ENCODE measurements at regions not wholly inside any gene's neighbourhood (a gene's known extent, or its start where the extent isn't known, plus 50 kb on each side); places are given as distances from the start of the nearest gene placed in this dataset.
"Not testable (repeated sequence)": the region's sequence is repeated elsewhere in the genome, so short reads cannot be mapped to it uniquely, and the experiment has no call there.

GRCh38 chr4:19293781-19294180, 957.9 kb upstream of the SLIT2 start:
- DNase-seq = no peak

GRCh38 chr4:19293080-19293479, 958.6 kb upstream of the SLIT2 start:
- DNase-seq = no peak

- no peak for DNase-seq
Observed at GRCh38 chr4:19286924-19287323, 964.8 kb upstream of the SLIT2 start.

DNA sequence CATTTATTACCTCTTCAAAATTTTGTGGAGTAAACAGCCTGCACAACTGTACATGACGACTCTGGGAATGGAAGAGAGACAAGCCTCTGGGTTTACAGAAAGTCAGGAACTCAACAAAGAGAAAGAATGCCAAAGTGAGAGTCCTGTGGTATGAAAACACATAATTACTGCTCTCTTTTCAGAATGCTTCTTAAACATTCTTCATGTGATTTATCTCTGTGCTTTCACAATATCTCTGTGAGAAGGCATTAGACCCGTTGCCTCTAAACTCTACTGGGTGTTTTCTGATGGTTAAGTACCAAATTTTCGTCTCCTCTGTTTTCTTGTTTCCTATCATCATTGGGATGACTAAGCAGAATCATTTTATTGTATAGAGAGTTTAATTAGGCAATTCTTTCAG, 966.6 kb upstream of the SLIT2 start:
- DNase-seq = no peak

- no peak for DNase-seq
Observed at GRCh38 chr4:19278665-19279064, 973.0 kb upstream of the SLIT2 start.

- DNase-seq = no peak
Observed at GRCh38 chr4:19266566-19266965, 985.1 kb upstream of the SLIT2 start.

GRCh38 chr4:19262467-19262866, 989.2 kb upstream of the SLIT2 start:
- no peak for DNase-seq

DNA sequence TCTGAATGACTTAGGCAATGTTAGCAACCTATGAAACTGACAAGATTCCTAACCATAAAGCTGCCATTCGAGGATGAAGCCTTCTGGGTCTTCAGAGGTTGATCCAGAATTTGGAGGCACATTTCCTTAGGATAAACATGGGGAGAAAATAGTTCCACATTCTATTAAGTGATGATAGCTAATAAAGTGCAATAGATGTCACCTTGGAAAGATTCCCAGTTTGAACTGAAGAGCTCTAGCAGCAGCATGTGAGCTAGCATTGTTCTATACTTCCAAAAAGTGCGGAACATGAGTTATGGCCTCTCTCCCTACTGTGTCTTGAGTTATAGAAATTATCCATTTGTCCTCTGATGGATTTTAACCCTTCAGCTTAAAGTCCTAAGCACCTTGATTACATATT, 991.4 kb upstream of the SLIT2 start:
- no peak for DNase-seq

DNA sequence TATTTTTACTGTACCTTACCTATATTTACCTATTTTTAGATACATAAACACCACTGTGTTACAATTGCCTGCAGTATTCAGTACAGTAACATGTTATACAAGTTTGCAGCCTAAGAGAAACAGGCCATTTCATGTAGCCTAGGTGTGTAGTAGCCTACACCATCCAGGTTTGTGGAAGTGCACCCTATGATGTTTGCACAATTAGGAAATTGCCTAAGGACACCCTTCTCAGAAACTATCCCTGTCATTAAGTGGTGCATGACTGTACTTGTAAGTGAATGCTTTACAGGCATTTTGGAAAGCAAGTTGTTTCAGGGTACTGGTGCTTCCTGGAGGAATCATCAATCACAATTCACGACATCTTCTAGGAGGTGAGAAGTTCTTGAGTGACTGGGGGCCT, 991.8 kb upstream of the SLIT2 start:
- no peak for DNase-seq

GRCh38 chr4:19256823-19257222, 994.9 kb upstream of the SLIT2 start:
- no peak for DNase-seq

DNA sequence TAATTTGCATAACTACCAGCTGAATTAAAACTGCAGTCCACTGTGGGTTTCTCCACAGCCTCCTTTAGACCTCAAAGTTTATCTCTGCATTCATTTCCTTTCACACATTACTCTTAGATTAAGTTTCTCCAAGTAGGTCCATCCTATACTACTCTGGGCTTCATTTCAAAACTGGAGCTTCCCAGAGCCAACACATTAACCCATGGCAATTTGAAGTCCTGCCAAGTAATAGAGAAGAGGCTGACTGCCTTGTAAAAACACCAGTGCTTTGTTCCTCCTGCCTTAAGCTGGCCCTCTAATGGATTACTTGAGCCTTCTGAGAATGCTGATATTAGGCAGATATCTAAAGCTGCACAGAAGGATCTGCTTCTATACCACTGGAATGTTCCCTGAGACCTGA, 997.2 kb upstream of the SLIT2 start:
- DNase-seq = no peak

- DNase-seq = no peak
Observed at GRCh38 chr4:19248023-19248422, 1003.7 kb upstream of the SLIT2 start.

DNA sequence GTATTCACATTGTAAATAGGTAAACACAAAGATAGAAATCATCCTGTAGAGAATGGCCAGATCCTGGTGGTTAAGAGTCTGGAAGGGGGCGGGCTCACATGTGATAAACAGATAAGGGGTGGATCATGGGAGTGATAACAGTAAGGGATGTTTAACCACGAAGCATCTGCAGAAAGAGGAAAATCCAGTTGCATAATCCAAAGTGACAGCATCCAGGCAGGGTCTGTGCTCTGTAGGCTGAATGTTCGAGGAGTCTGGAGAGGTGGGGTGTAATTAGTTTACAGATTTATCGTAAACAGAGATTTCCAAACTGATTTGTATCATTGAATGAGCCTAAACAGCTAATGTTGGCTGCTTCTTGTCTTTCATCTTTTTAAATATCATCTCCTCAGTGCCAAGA, 1009.8 kb upstream of the SLIT2 start:
- no peak for DNase-seq

DNA sequence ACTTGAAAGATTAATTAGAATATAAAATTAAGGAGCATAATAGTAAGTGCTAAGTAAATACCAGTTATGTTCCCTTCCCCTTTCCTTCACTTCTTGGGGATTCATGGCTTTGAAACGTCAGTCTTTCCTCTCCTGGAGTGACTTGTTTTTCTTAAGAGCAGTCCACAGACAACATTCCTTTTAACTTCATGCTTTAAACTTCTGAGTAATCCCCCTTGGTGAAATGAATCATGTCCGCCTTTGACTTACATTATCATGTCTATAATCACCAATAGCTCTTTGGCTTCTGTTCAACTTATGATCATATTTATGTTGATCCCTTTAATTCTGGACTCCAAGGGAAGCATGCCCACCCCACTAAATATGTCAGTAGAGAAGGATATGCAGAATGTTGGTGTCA, 1012.1 kb upstream of the SLIT2 start:
- DNase-seq = no peak

GRCh38 chr4:19236473-19236872, 1015.2 kb upstream of the SLIT2 start:
- DNase-seq = no peak

DNA sequence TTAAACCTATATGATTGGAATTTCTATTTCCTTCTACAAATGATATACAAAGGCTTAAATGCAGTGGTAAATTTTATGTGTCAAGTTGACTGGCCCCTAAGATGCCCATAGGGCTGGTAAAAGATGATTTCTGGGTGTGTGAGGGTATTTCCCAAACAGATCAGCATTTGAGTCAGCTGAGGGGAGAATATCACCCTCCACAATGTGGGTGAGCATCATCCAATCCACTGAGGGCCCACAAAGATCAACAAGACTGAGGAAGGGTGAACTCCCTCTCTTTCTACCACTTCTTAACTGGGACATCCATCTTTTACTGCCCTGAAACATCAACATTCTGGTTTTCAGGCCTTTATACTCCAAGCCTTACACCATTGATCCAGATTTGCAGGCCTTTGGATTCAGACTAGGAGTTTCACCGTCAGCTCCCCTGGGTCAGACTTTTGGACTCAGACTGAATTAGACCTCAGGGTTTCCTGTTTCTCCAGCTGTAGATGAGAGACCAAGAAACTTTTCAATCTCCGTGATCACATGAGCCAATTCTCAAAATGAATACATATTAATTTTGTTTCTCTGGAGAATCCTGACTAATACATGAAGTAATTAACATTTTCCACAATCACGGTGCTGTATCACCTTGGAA, 1020.7 kb upstream of the SLIT2 start:
- no peak for DNase-seq

DNA sequence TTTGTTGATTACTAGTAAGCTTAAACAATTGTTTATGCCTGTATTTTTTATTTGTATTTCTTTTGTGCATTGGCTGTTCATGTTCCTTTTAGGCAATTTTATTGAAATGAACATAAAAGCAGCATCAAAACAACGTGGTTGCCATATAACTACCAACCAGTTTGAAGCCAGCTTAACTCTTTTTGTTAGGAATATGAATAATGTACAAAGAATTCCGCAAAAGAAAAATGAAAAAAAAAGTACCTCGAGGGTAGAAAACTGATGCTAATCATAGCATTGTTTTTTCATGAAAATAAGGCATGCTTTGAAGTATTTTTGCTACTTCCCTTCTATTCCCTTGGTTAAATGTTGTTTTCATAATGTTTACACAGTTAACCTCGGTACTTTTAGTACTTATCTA, 1024.0 kb upstream of the SLIT2 start:
- no peak for DNase-seq

DNA sequence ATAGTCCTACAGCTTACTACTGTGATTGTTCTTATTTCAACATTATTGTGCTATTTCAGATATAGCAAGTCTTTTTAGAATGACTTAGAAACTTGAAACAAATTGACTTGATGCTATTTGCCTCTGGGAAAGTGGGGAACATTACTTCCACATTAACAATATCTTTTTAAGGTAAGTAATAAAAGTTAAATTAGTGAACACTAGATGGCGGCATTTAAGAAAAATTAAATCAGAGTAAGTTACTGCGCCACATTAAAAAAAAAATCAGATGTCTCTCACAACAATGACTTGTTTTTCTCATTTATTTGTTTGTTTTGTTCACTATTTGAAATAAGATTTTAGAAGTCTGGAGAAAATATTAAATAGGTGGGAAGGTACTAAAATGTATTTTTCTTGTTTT, 1026.9 kb upstream of the SLIT2 start:
- DNase-seq = no peak

- no peak for DNase-seq
Observed at GRCh38 chr4:19216476-19216875, 1035.2 kb upstream of the SLIT2 start.

DNA sequence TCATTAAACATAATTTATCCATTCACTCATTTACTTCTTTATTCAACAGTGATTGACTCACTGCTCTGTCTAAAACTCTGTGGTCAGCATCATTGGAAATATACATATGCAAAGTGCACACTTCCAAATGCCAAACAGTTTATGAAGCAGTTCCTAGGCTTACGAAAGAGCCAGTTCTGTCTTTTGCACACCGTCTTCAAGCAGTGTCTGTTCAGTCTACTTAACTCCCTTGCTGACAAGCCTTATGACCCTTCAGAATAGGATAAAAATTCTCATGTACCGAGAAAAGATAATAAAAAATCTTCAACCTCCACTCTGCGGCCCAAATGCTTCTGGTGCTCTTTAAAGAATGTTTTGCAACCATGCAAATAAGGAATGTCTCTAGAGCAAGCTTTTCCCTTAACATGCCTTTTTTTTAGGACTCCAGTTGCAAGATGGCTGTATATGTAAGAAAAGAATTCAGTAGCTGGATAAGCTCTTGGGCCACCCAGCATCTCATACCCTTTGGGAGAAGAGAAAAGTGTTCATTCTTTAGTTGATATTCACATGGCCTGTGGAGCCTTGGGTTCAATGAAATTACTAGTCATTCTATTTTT, 1037.0 kb upstream of the SLIT2 start:
- DNase-seq = no peak

- peak; percentile 27 for DNase-seq
Observed at GRCh38 chr4:19213388-19213787, 1038.3 kb upstream of the SLIT2 start.

DNA sequence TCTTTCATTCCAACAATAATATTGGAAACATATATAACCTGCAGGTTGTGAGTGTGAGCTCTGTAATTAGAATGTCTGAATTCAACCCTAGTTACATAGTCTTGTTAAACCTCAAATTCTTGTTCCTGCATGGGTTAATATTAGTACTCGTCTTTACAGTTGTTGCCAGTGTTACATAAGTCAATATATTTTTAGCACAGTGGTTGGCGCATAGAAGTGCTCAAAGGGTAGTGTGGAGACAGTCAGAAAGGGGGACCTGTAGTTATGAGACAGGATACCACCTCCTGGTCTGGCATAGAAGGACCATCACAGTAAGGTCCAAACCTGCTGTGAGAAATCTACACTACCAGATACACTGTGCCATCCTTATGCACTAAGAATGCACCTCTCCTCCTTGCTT, 1045.9 kb upstream of the SLIT2 start:
- no peak for DNase-seq

DNA sequence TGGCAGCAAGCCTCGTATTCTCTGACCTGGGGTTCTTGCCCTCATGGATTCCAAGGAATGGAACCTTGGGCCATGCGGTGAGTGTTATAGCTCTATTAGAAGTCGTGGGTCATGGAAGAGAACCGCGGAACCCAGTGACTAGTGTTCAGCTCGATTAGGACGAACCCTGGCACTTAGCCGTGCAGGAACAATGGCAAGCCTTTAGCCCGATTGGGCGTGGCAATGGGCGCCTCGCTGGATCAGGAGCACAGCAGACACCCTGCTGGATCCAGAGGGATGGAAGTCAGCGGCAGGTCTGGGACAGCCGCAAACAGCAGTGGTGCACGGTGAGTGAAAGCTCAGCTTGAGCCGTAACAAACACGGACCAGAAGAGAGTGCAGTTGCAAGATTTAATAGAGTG, 1053.9 kb upstream of the SLIT2 start:
- DNase-seq = not testable (repeated sequence)

DNA sequence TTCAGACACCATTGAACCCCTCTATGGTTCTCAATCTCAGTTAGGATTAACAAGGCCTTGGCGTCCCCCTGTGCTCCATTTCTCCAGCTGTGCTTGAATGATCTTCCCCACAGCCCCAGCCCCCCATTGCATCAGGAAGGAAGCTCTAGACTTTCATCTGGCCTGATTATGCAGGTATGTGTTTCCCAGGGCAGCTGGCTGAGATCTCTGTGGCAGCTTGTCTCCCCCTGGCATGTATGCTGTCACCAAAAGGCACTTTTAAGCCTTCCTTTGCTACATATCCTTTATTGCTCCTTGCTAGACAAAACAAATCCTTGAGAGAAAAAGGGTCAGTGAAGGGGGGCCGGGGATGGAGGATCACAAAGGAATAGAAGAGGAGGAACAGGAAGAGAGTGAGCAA, 1056.0 kb upstream of the SLIT2 start:
- no peak for DNase-seq

DNA sequence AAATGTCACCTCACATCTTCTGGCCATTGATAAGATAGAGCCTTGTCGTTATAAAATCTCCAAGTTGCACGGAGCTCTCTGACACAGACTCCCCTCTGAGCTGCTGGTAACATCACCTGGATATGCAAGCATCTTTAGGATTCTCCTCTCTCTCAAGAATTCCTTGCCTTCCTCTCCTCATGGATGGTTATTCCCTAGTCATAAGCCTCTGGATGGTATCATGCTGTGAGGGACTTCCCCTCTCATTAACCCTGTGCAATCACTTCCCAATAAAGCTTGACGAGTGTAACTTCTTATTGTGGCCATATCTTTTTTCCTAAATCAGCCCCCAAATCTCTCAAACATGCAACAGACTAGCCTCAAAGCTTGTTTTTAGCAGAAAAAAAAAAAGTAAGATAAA, 1057.0 kb upstream of the SLIT2 start:
- no peak for DNase-seq
